ENCODE measurements at regions not wholly inside any gene's neighbourhood (a gene's known extent, or its start where the extent isn't known, plus 50 kb on each side); places are given as distances from the start of the nearest gene placed in this dataset.

DNA sequence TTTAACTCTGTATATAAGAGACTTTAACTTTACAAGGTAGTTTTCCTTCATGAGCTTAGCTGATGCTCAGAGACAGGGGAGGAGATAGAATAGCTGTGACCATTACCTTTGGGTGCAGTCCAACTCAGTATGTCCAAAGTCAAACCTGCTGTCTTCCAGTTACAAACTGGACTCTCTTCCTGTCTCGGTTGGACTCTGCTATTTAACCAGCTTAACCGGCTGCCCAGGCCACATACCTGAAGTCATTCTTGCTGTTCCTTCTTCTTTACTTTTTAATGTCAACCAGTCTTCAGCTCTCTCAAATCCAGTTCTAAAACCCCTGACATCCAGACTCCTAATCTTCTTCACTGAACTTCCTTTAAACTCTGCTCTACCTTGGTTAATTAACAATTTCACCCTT, 138.3 kb upstream of the TSHZ2 start:
- DNase-seq = no peak
- in situ Hi-C loops (cut with HindIII; ENCODE audit: low pct_ligation_motif_present, low sequenced_read_pairs) = no loop called here
- Histone ChIP-seq H3K4me3 (ENCODE audit: low read depth, low read length) (no peak overlapping the region), H3K36me3 (replicated peaks) (no peaks in the 10 kb centered on the region), H3K27me3 (replicated peaks) (no peaks in the 10 kb centered on the region), H3K27ac (no peak overlapping the region)
- TF ChIP-seq, protein P1, sequence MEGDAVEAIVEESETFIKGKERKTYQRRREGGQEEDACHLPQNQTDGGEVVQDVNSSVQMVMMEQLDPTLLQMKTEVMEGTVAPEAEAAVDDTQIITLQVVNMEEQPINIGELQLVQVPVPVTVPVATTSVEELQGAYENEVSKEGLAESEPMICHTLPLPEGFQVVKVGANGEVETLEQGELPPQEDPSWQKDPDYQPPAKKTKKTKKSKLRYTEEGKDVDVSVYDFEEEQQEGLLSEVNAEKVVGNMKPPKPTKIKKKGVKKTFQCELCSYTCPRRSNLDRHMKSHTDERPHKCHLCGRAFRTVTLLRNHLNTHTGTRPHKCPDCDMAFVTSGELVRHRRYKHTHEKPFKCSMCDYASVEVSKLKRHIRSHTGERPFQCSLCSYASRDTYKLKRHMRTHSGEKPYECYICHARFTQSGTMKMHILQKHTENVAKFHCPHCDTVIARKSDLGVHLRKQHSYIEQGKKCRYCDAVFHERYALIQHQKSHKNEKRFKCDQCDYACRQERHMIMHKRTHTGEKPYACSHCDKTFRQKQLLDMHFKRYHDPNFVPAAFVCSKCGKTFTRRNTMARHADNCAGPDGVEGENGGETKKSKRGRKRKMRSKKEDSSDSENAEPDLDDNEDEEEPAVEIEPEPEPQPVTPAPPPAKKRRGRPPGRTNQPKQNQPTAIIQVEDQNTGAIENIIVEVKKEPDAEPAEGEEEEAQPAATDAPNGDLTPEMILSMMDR (IDR thresholded peaks at IDR 0.05; ENCODE audit: low read depth, low read length, missing control alignments) = no peak

DNA sequence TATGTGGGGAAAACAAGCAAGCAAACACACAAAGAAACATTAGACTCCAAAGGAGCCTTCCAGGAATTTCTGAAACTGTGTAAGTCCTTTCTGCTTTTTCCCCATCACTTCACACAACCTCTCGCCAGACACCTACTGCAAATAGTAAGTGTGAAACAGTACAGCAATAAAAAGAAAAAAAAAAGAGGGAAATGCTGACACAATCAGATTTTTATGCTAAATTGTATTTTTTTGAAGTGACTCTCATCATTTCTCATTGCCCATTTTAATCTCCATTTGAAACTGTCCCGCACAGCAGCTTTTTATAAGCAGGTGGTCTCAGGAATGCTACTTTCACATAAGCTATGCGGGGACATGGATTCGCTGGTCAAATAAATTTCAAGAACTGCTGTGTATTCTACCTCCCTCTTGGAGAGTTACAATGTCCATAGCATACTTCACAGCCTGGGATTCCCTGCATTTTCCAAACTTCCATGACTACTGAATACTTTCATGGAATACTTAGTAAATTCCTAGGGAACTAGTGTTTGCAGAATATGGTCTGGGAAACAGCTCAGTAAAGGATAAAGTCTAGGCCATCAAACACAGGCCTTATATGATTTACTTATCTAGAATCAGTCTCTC, 139.9 kb upstream of the TSHZ2 start:
- no peak for DNase-seq
- Histone ChIP-seq H3K4me3 (ENCODE audit: low read depth, low read length) (no peak overlapping the region), H3K27me3 (replicated peaks) (no peaks in the 10 kb centered on the region), H3K27ac (no peak overlapping the region), H3K36me3 (replicated peaks) (no peaks in the 10 kb centered on the region)
- in situ Hi-C loops (cut with HindIII; ENCODE audit: low pct_ligation_motif_present, low sequenced_read_pairs) = no loop called here
- TF ChIP-seq, protein P1 (IDR thresholded peaks at IDR 0.05; ENCODE audit: low read depth, low read length, missing control alignments) = no peak

DNA sequence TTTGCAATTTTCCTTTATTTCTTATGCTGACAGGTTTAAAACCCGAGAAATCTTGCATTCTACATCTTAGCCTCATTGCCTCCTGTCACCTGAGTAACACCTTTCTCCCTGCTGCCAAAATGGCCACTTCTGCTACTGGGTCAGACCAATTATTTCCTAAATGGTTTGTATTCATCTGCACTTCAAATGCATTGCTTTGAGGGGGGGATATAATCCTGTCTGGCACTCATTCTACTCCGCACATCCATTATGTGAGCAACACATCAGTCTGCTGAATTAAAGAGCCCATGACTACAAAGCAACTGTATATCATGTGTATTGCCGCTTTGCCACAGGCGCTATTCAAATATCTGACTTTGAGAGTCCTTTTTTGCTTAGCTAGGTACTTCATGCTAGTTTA, 141.6 kb upstream of the TSHZ2 start:
- in situ Hi-C loops (cut with HindIII; ENCODE audit: low pct_ligation_motif_present, low sequenced_read_pairs) = no loop called here
- Histone ChIP-seq H3K4me3 (ENCODE audit: low read depth, low read length) (no peak overlapping the region), H3K27ac (no peak overlapping the region), H3K27me3 (replicated peaks) (no peaks in the 10 kb centered on the region), H3K36me3 (replicated peaks) (no peaks in the 10 kb centered on the region)
- DNase-seq = no peak
- TF ChIP-seq, protein P1 (IDR thresholded peaks at IDR 0.05; ENCODE audit: low read depth, low read length, missing control alignments) = no peak

DNA sequence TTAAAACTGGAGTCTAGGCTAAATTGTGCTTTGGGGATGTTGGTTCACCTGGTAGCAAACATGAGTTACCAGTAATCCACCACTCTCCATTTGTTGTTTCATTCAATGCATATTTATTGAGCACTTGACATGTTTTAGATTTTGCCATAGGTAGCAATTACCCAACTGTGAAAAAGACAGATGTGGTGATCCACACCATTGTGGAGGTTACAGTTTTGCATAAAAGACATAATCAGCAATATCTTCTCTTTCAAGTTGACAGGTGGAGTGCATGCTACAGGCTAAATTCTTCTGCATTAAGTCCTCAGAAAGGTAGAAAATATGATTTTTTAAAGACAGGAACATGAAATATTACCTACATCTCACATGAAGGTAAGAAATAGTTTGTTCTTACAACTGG, 143.0 kb upstream of the TSHZ2 start:
- TF ChIP-seq, protein P1 (IDR thresholded peaks at IDR 0.05; ENCODE audit: low read depth, low read length, missing control alignments) = no peak
- Histone ChIP-seq H3K36me3 (replicated peaks) (no peaks in the 10 kb centered on the region), H3K27ac (no peak overlapping the region), H3K27me3 (replicated peaks) (no peaks in the 10 kb centered on the region), H3K4me3 (ENCODE audit: low read depth, low read length) (no peak overlapping the region)
- no peak for DNase-seq
- in situ Hi-C loops (cut with HindIII; ENCODE audit: low pct_ligation_motif_present, low sequenced_read_pairs) = no loop called here

- in situ Hi-C loops (cut with HindIII; ENCODE audit: low pct_ligation_motif_present, low sequenced_read_pairs) = no loop called here
- Histone ChIP-seq H3K36me3 (replicated peaks) (no peaks in the 10 kb centered on the region), H3K4me3 (ENCODE audit: low read depth, low read length) (no peak overlapping the region), H3K27ac (no peak overlapping the region), H3K27me3 (replicated peaks) (no peaks in the 10 kb centered on the region)
- DNase-seq = no peak
- TF ChIP-seq, protein P1 (IDR thresholded peaks at IDR 0.05; ENCODE audit: low read depth, low read length, missing control alignments) = no peak
These were observed 144.0 kb upstream of the TSHZ2 start for GRCh38 chr20:52828199-52828598.

DNA sequence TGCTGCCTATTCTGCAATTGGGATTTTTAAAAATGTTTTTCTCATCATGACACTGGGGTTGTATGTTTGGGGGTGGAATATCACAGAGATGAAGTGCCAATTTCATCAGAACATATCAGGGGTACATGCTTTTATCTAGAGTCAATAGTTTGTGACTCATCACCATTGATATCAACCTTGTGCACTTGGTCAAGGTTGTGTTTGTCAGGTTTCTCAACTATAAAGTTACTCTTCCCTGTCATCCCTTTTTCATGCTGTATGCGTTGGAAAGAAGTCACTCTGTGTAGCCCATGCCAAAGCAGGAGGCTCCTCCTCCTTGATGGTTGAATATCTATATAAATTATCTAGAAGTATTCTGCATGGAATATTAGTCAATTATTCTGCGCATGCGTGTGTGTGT, 145.4 kb upstream of the TSHZ2 start:
- no peaks in the 10 kb centered on the region for H3K36me3 ChIP-seq (replicated peaks)
- in situ Hi-C loops (cut with HindIII; ENCODE audit: low pct_ligation_motif_present, low sequenced_read_pairs) = no loop called here
- TF ChIP-seq, protein P1 (IDR thresholded peaks at IDR 0.05; ENCODE audit: low read depth, low read length, missing control alignments) = no peak

More for the DNA sequence above, 145.4 kb upstream of the TSHZ2 start:
- H3K27me3 ChIP-seq (replicated peaks) = no peaks in the 10 kb centered on the region
- H3K27ac ChIP-seq = no peak overlapping the region
- DNase-seq = no peak
- no peak overlapping the region for H3K4me3 ChIP-seq (ENCODE audit: low read depth, low read length)

Data from brain microvascular endothelial cell (primary cell).